PC-9 (cell line): ENCODE measurements at regions not wholly inside any gene's neighbourhood (a gene's known extent, or its start where the extent isn't known, plus 50 kb on each side); places are given as distances from the start of the nearest gene placed in this dataset.

Experiments used
- BruUV-seq: library from RNA; stranded (reverse); fragments of 400-500 nt; replicated peaks from 2 replicates; lab custom pipeline; 2021; lab: Mats Ljungman, UMichigan
- CTCF ChIA-PET: fragments of 300-600 bp; sonication (Branson Sonifier 250); formaldehyde crosslinking; loops from one replicate; lab custom pipeline; 2022; ENCODE audit warnings: antibody characterized with exemption; lab: Charles Lee
- POLR2A ChIA-PET: fragments of 300-600 bp; sonication (Branson Sonifier 250); formaldehyde crosslinking; loops from one replicate; lab custom pipeline; 2022; ENCODE audit warnings: antibody characterized with exemption; ENCODE audit not compliant: unreplicated experiment; lab: Charles Lee
- DNase-seq, 2 experiments: peaks; one replicate each; pipeline versions ENCODE4 v3.0.0 to v3.0.0-alpha.2; 2015 to 2022; ENCODE audit warnings: mixed read lengths in 1 of 2
- H2AFZ ChIP-seq: fragments of 200-600 bp; sonication (generic); 2 replicates; pipeline ENCODE4 v1.8.1; 2017; ENCODE audit warnings: antibody characterized with exemption
- H3F3A ChIP-seq: fragments of 200-600 bp; sonication (generic); 2 replicates; pipeline ENCODE4 v1.8.1; 2017; ENCODE audit warnings: antibody characterized with exemption, mild to moderate bottlenecking, low read depth; ENCODE audit not compliant: insufficient read depth
- H3K27ac ChIP-seq: fragments of 200-600 bp; sonication (generic); 2 replicates; pipeline ENCODE4 v1.6.1; 2016; ENCODE audit warnings: mixed run types
- H3K27me3 ChIP-seq: fragments of 200-600 bp; sonication (generic); 2 replicates; pipeline ENCODE4 v1.6.1; 2016; ENCODE audit warnings: low read depth, mixed run types; ENCODE audit not compliant: insufficient read depth
- H3K36me3 ChIP-seq: fragments of 200-600 bp; sonication (generic); 2 replicates; pipeline ENCODE4 v1.6.1; 2016; ENCODE audit warnings: low read depth, mixed run types
- H3K4me1 ChIP-seq: fragments of 200-600 bp; sonication (generic); replicated peaks from 2 replicates; pipeline ENCODE4 v1.6.1; 2016; ENCODE audit warnings: mixed run types; ENCODE audit not compliant: insufficient read depth
- H3K4me2 ChIP-seq: fragments of 200-600 bp; sonication (generic); 2 replicates; pipeline ENCODE4 v1.6.1; 2017; ENCODE audit warnings: mixed run types
- H3K4me3 ChIP-seq: fragments of 200-600 bp; sonication (generic); 2 replicates; pipeline ENCODE4 v1.6.1; 2016; ENCODE audit warnings: mixed run types
- H3K79me2 ChIP-seq: fragments of 200-600 bp; sonication (generic); 2 replicates; pipeline ENCODE4 v1.6.1; 2017; ENCODE audit warnings: low read depth, mixed run types
- H3K9me2 ChIP-seq: fragments of 200-600 bp; sonication (generic); 2 replicates; pipeline ENCODE4 v1.8.1; 2017; ENCODE audit warnings: mild to moderate bottlenecking; ENCODE audit not compliant: insufficient read depth
- H3K9me3 ChIP-seq: fragments of 200-600 bp; sonication (generic); 2 replicates; pipeline ENCODE4 v1.8.1; 2016; ENCODE audit warnings: low read depth; ENCODE audit not compliant: insufficient read depth
- H4K20me1 ChIP-seq: fragments of 200-600 bp; sonication (generic); 2 replicates; pipeline ENCODE4 v1.8.1; 2017; ENCODE audit not compliant: insufficient read depth
- CTCF ChIP-seq: fragments of 200-600 bp; sonication (generic); conservative IDR thresholded peaks from 2 replicates; pipeline ENCODE4 v1.6.1; 2017; ENCODE audit warnings: mixed run types, antibody characterized with exemption, mild to moderate bottlenecking, moderate library complexity
- EZH2 ChIP-seq: fragments of 200-600 bp; sonication (generic); IDR thresholded peaks from 2 replicates; pipeline ENCODE4 v1.8.0; 2017; ENCODE audit warnings: antibody characterized with exemption, low read depth
- intact Hi-C: fragments of 100-400 bp; cut with micrococcal nuclease; formaldehyde crosslinking; loops from one replicate; pipeline ENCODE4 v1.10.0; 2022; ENCODE audit not compliant: unreplicated experiment

- TF ChIP-seq EZH2, result no peak
- TF ChIP-seq CTCF, result no peak
- Histone ChIP-seq H3K9me3 (no peaks in the 10 kb centered on the region), H3K4me3 (no peak overlapping the region), H3K4me2 (no peak overlapping the region), H3K79me2 (no peaks in the 10 kb centered on the region), H3K4me1 (no peaks in the 10 kb centered on the region), H3K27ac (no peak overlapping the region), H3F3A (no peaks in the 10 kb centered on the region), H3K27me3 (no peaks in the 10 kb centered on the region), H2AFZ (no peak overlapping the region), H4K20me1 (no peaks in the 10 kb centered on the region), H3K9me2 (no peaks in the 10 kb centered on the region), H3K36me3 (no peaks in the 10 kb centered on the region)
- no peak for DNase-seq
- POLR2A ChIA-PET, result no interaction called here
- CTCF ChIA-PET, result no interaction called here
- intact Hi-C loops, result no loop called here
- BruUV-seq, result no TSS peak
Observed at GRCh38 chr11:122308226-122308625, 192.2 kb upstream of the BLID start.

- H3K9me2 ChIP-seq, result no peaks in the 10 kb centered on the region
- CTCF ChIA-PET, result no interaction called here
- POLR2A ChIA-PET, result no interaction called here
- no peaks in the 10 kb centered on the region for H3K79me2 ChIP-seq
- no peak overlapping the region for H3K4me3 ChIP-seq
- no peaks in the 10 kb centered on the region for H3K9me3 ChIP-seq
- H2AFZ ChIP-seq, result no peak overlapping the region
- BruUV-seq, result no TSS peak
- H3K27ac ChIP-seq, result no peak overlapping the region
- no peak overlapping the region for H3K4me2 ChIP-seq
- intact Hi-C loops, result no loop called here
- no peaks in the 10 kb centered on the region for H3K4me1 ChIP-seq
- no peaks in the 10 kb centered on the region for H3F3A ChIP-seq
- DNase-seq, result no peak
- H4K20me1 ChIP-seq, result no peaks in the 10 kb centered on the region
- H3K27me3 ChIP-seq, result no peaks in the 10 kb centered on the region
- TF ChIP-seq EZH2, result no peak
- TF ChIP-seq CTCF, result no peak
- H3K36me3 ChIP-seq, result no peaks in the 10 kb centered on the region
Observed at GRCh38 chr11:122307476-122308035, 191.5 kb upstream of the BLID start.

DNA sequence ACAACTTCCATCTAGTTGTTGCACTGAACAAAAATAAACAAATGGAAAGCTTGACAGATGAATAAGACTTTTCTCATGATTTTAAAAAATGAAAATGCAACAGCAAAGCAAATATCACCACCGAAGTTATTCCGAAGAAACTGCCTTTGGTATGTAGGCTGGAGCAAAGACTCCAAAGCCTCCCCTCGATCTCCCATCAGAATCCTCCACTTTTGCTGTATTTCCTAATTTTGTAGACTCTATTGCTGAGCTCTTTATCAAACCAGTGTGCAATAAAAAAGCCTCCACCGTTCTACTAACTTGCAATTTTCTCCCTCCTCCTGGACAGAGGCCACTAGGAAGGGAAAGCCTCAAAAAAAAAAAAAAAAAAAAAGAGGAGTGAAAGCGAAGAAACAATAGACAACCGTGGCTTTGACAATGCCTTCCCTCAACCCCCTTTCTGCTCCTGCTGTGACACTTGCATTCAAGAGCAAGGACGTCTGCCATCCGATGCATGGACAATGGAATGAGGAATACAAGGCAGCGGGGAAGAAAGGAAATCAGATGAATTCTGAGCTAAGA lies 190.9 kb upstream of the BLID start:
- Histone ChIP-seq H4K20me1 (no peaks in the 10 kb centered on the region), H3K4me2 (no peak overlapping the region), H3K4me3 (no peak overlapping the region), H3F3A (no peaks in the 10 kb centered on the region), H3K9me3 (no peaks in the 10 kb centered on the region), H3K4me1 (no peaks in the 10 kb centered on the region), H3K27me3 (no peaks in the 10 kb centered on the region), H3K79me2 (no peaks in the 10 kb centered on the region), H3K36me3 (no peaks in the 10 kb centered on the region), H3K27ac (no peak overlapping the region), H3K9me2 (no peaks in the 10 kb centered on the region), H2AFZ (no peak overlapping the region)
- CTCF ChIA-PET, result no interaction called here
- intact Hi-C loops, result no loop called here
- TF ChIP-seq EZH2, result no peak
- no peak for TF ChIP-seq CTCF
- POLR2A ChIA-PET, result no interaction called here
- DNase-seq, result no peak
- no TSS peak for BruUV-seq
